HG02571 (cell line): ENCODE measurements at regions not wholly inside any gene's neighbourhood (a gene's known extent, or its start where the extent isn't known, plus 50 kb on each side); places are given as distances from the start of the nearest gene placed in this dataset.

Experiments used
- ATAC-seq: cut with Tn5 transposase; IDR thresholded peaks from one replicate; pipeline ENCODE4 v1.9.1; 2021; ENCODE audit warnings: mild to moderate bottlenecking, moderate library complexity; ENCODE audit not compliant: unreplicated experiment

GRCh38 chr10:128312250-128312649, 186.0 kb upstream of the MKI67 start:
- ATAC-seq = no peak

DNA sequence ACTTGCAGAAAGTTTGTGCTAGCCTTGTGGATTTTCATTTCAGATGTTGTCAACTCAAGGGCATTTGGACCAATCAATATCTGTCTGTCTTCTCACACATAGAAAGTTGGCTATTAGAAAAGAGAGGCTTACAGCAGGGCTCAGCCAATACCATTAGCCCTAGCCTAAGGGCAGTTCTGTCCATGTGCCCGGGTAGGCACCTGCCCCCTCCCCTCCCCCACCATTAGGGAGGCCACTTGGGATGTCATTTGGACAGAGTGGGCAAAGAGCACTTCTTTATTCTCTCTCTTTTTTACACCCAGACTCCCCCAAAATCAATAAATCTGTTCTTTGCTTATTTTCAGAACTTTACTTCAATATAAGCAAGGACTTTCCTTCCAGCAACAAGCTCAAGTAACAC, 188.5 kb upstream of the MKI67 start:
- ATAC-seq = no peak

DNA sequence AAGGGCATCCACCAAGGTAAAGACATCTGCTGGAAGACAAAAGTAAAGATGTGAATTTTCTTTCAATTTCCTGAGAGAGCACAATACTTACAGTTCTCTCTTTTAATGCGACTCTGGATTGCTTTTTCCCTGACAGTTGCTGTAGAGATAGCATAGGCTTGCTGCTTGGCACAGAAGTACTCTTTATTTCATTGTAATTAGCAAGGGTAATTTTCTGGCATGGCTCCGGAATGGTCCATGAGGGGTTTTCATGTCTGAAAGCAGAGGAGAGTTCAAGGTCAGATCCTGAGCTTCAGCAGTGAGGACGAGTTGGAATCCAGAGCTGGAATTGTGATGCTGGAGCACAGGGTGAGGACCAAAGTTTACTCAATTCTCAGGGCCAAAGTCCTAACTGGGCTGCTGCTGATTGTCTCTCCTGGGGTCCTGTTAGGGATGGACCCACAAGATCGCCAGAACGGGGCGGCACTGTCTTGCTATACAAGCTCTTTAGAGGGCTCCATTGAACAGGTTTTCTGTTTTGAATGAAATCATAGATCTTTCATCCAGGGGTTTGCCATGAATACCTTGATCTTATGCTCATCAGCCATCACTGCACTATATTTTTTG, 190.0 kb upstream of the MKI67 start:
- ATAC-seq = no peak

DNA sequence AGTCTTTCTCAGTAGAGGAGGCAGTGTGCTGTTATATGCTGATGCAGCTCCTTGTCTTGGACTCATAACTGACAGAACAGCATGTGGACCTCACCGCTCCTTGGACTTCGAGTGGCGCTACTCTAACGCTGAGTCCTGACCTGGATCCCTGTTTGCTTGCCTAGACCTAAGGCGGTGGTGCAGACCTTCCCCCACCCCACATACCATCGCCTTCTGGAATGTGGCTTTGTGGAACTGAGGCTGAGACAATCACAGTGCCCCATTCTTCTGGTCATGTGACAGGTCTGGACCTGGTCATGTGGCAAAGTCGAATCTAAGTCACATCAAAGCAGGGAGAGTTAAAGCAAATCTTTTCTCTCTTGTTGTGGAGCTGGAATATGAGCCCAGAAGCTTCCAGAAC, 190.7 kb upstream of the MKI67 start:
- no peak for ATAC-seq

DNA sequence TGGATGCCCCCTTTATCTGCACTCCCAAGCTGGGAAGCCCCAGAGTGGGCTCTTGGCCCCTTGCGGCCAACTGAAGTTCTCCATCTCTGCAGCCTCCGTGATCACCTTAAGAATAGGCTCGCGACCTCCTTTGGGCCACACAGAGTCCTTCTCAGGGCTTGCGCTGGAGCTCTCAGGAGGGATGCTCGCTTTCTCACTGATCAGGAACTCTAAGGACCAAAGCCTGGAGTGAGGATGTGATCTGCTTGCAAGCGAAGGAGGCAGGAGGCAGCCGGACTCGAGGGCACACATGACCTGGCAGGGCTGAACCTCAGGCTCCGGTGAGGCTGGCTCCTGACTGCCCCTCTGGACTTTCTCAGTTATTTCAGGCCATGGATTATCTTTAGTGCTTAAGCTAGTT, 192.1 kb upstream of the MKI67 start:
- ATAC-seq = no peak

- ATAC-seq = no peak
Measured at GRCh38 chr10:128318913-128319312, 192.7 kb upstream of the MKI67 start.

DNA sequence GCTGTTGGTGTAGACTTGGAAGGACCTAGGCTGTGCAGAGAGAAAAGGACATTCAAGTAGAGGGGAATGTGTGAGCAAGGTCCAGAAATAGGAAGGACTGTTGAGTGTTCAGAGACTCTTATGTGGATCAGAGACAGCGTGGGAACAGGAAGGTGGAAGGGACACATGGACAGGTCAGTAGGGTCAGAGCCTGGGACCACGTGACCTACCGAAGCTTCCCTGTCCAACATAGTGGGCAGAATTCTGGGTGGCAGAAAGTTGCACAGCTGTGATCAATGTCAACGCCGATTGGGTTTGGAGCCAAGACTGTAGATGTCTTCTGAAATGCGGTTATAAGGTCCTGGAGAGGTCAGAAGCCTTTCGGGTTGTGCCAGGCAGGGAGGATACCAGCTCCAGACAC, 195.9 kb upstream of the MKI67 start:
- no peak for ATAC-seq

DNA sequence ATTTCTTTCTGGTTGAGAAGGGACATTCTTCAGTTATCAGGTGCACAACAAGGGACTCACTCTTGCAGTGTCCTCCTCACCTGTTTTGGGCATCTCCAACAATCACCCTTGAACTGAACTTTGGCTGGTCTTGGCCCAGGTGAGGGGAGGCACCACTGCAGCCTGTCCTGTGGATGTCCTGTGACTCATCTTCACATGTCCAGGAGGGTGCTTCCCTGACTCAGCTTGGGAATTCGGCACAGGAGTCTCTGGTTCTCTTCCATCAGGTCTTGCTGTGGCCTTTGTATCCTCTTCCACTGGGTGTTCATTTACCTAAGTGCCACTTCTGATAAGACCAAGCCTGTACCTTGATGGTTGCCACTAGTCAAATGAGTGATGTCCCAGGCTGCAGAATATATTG, 196.7 kb upstream of the MKI67 start:
- ATAC-seq = no peak

GRCh38 chr10:128324058-128324827, 198.0 kb upstream of the MKI67 start:
- no peak for ATAC-seq

GRCh38 chr10:128325788-128326187, 199.6 kb upstream of the MKI67 start:
- no peak for ATAC-seq

GRCh38 chr10:128326251-128326650, 200.0 kb upstream of the MKI67 start:
- ATAC-seq = no peak

- no peak for ATAC-seq
Measured at GRCh38 chr10:128326851-128327250, 200.6 kb upstream of the MKI67 start.

GRCh38 chr10:128336401-128336800, 210.2 kb upstream of the MKI67 start:
- ATAC-seq = no peak

DNA sequence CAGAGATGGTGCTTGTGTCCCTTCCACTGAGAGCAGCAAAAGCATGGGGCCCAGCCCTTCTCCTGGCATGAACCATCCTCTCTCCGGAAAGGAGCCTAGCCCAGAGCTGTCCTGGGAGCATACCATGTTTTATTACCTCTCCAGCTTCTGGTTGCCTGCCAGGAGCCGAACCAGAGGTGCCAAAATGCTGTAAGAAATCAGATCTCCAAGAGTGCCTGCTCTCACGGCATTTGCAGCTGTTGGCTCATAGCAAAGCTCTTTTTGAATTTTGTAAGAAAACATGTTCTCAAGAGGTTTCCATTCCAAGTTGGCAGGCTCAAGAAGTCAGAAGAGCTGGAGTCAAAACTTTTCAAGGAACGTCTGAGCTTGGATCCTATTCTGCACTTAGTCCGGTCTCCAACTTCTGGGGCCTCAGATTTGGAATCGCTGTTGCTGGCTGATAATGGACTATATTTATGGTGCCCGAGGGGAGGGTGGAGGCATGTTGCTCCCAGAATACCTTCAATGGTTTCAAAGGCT, 211.7 kb upstream of the MKI67 start:
- no peak for ATAC-seq

DNA sequence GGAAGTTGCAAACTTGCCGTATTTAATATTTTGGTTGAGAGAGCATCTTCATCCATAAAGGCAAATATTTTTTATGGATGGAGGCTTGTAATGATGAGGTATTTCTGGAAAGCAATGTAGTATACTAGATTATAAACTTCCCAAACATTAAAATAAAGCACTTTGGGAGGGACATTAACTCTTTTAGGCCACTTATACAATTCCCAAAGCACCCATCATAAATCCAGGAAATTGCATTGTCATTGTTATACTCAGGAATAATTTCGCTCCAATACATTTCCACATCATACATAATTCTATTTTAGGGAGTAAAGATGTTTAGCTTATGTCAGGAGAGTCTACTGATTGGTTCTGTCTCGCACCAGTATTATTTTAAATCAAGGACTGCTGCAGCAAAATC, 212.7 kb upstream of the MKI67 start:
- no peak for ATAC-seq

DNA sequence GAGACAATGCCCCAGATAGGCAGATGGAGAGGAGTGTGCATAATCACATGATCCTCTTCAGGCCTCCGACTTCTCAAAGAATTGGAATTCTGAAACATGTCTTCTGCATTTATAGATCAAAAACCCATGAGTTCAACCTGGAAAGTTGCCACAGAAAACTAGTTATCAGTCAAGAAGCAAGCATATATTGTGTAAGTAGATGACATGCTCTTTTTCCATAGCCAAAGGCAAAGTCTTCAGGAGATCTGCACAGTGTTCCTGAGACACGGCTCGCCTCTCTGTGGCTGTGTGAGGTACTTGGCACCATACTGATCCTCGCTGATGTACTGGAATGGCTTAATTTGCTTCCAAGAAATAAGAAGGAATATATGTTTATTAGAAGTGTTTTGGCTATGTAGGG, 213.5 kb upstream of the MKI67 start:
- ATAC-seq = no peak

- no peak for ATAC-seq
Measured at GRCh38 chr10:128345353-128345752, 219.1 kb upstream of the MKI67 start.

DNA sequence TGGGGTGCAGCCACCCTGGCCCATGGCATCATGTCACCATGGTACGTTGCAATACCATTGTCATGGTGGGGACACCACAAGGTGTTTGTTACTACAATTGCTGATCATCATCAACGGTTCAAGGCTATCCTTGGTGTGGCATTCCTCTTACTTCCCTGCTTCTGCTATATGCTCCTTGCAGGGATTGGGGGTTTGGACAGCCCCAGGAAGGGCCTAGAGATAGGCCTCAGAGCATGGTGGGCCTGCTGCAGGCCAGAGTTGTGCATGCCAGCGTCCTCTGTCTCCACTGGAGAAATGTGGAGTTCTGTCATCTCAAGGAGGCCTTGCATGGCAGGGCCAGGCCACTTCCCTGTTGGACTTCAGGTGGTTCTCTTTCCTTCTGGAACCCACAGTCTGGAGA, 234.6 kb upstream of the MKI67 start:
- no peak for ATAC-seq

DNA sequence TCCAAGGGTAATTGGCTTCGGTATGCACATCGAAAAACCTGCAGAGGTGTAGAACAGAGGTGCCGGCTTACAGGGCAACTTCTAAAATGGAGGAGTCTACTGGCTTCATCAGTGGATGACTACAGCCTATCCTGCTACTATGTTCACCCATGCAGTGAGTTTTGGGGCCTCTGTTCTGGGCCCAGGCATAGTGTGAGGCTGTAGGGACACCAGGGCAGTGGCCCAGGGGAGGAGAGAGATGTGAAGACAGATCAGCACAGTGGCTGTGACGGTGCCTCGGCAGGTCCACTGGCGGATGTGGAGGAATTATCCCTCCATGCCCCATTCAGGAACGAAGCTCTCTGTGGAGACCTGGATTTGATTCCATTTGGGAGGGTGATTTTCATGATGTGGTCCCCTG, 235.3 kb upstream of the MKI67 start:
- no peak for ATAC-seq

- no peak for ATAC-seq
Measured at GRCh38 chr10:128362514-128362913, 236.3 kb upstream of the MKI67 start.

DNA sequence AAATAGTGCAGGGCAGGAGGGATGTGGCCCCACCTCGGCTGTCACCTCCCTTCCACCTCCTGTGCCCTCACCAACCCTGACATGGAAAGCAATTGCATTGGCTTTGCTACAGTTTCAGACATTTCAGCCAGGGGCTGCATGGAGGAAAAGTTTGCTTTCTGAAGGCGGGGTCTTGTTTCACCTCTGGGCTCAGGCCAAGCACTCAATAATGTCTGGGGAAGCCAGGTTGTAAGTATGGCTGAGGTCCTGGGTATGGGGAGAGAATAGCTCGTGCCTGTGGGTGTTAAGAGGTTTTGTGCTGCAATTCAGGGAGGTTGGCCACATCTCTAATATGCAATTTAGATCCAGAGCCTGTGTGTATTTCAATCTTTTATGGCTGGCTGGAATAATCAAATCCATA, 238.4 kb upstream of the MKI67 start:
- no peak for ATAC-seq

GRCh38 chr10:128365156-128365725, 239.0 kb upstream of the MKI67 start:
- ATAC-seq = no peak
